ENCODE measurements at regions not wholly inside any gene's neighbourhood (a gene's known extent, or its start where the extent isn't known, plus 50 kb on each side); places are given as distances from the start of the nearest gene placed in this dataset.

DNA sequence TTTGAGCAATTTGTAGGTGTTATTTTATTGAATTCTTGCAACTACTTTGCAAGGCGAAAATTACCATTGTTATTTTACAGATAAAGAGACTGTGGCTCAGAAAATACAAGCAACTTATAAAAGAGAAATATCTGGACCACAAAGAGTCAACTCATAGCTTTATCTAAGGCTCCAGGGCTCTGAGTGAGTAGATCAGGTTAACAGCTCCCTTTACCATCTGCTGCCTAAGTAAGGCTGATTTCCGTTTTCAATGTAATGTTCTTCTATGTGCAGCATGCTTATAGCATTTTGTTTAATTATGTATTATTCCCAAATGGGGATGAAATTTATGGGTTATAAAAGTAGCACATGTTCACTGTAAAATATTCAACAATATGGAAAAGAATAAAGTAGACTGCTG lies 299.1 kb upstream of the TNP1 start:
- TF ChIP-seq, protein P1, sequence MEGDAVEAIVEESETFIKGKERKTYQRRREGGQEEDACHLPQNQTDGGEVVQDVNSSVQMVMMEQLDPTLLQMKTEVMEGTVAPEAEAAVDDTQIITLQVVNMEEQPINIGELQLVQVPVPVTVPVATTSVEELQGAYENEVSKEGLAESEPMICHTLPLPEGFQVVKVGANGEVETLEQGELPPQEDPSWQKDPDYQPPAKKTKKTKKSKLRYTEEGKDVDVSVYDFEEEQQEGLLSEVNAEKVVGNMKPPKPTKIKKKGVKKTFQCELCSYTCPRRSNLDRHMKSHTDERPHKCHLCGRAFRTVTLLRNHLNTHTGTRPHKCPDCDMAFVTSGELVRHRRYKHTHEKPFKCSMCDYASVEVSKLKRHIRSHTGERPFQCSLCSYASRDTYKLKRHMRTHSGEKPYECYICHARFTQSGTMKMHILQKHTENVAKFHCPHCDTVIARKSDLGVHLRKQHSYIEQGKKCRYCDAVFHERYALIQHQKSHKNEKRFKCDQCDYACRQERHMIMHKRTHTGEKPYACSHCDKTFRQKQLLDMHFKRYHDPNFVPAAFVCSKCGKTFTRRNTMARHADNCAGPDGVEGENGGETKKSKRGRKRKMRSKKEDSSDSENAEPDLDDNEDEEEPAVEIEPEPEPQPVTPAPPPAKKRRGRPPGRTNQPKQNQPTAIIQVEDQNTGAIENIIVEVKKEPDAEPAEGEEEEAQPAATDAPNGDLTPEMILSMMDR (IDR thresholded peaks at IDR 0.05): no peak
- no peak for TF ChIP-seq POLR2A (IDR thresholded peaks at IDR 0.05)

All from testis (tissue), 2 donors.